CD4-positive, alpha-beta T cell treated with Interleukin-1 beta for 1 hour (primary cell): ENCODE measurements at regions not wholly inside any gene's neighbourhood (a gene's known extent, or its start where the extent isn't known, plus 50 kb on each side); places are given as distances from the start of the nearest gene placed in this dataset.
"Not testable (repeated sequence)": the region's sequence is repeated elsewhere in the genome, so short reads cannot be mapped to it uniquely, and the experiment has no call there.

Source experiments
- DNase-seq, 2 donors: peaks; one replicate each; pipeline ENCODE4 v3.0.0-alpha.2; 2020 to 2022

- DNase-seq: no peak
These were observed 988.0 kb upstream of the EPHA6 start for GRCh38 chr3:95826419-95826818.

GRCh38 chr3:95832146-95832545, 982.2 kb upstream of the EPHA6 start:
- DNase-seq: no peak

DNA sequence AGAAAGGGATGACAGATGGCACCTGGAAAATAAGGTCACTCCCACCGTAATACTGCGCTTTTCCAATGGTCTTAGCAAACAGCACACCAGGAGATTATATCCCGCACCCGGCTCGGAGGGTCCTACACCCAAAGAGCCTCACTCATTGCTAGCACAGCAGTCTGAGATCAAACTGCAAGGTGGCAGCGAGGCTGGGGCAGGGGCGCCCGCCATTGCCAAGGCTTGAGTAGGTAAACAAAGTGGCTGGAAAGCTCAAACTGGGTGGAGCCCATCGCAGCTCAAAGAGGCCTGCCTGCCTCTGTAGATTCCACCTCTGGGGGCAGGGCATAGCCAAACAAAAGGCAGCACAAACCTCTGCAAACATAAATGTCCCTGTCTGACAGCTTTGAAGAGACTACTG, 953.8 kb upstream of the EPHA6 start:
- not testable (repeated sequence) for DNase-seq

GRCh38 chr3:95883801-95884200, 930.6 kb upstream of the EPHA6 start:
- no peak for DNase-seq

DNA sequence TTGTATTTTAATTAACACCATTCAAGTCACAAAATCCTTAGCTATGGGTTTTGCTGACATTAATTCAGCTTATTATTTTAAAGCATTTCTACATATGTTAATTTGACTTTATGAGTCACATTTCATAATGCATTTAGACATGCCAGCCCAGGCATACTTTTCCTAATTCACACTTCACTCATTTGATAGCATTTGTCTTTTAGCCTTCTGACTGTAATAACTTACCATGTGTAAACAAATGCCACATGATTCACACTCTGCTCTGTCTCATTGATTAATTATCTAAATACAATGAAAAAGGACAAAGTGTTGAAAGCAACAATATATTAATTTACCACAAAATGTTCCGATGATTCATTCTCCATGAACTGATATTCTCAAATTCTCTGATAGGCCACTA, 927.8 kb upstream of the EPHA6 start:
- no peak for DNase-seq

DNA sequence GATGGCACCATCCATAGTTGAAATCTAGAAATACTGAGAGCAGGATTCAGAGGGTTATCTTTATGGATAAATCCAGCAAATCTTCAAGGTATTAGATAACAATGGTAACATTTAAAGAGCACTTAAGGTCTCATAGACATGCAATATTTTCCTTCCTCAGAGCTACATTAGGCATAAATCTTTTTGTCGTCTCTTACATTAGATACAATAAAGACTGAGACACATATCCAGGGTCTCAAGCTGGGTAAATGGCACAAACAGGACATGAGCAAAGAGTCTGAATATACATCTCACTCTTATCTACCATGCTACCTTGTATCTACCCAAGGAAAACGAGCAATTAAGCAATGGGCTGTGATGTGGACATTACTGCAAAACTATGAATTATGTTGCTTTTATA, 927.3 kb upstream of the EPHA6 start:
- no peak for DNase-seq

DNA sequence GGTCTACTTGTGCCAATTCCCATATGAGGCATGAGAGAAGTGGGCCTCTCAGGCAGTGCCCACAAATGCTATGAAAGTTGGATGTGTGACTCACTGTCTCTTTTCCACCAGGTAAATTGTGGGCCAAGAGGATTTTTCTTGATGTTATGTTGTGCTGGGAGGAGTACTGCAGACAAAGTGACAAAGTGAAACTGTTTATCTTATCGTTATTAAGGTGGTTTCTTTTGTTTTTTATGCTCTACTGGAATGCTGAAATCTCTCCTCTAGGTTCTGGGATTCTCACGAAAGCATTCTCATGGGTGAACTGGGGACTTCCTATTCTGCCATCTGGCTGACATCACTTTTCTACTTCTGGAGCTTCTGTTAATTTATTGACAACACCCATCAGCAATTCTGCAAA, 919.6 kb upstream of the EPHA6 start:
- DNase-seq: no peak

GRCh38 chr3:95899494-95899893, 914.9 kb upstream of the EPHA6 start:
- no peak for DNase-seq

DNA sequence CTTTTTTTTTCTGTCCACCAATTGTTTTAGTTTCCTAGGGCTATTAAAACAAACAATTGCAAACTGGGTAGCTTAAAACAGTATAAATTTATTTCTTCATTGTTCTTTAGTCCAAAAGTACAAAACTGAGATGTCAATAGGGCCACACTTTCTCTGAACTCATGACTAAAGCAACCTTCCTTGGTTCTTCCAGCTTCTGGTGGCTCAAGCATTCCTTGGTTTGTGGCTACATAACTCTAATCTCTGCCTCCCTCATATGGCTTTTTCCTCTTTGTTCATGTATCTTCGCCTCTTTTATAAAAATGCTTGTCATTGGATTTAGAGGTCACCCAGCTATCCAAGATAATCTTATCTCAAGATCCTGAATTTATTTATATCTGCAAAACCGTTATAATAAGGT, 914.5 kb upstream of the EPHA6 start:
- no peak for DNase-seq

GRCh38 chr3:95901948-95902347, 912.4 kb upstream of the EPHA6 start:
- DNase-seq: no peak

GRCh38 chr3:95905182-95905581, 909.2 kb upstream of the EPHA6 start:
- no peak for DNase-seq

- no peak for DNase-seq
These were observed 902.6 kb upstream of the EPHA6 start for GRCh38 chr3:95911767-95912166.

DNA sequence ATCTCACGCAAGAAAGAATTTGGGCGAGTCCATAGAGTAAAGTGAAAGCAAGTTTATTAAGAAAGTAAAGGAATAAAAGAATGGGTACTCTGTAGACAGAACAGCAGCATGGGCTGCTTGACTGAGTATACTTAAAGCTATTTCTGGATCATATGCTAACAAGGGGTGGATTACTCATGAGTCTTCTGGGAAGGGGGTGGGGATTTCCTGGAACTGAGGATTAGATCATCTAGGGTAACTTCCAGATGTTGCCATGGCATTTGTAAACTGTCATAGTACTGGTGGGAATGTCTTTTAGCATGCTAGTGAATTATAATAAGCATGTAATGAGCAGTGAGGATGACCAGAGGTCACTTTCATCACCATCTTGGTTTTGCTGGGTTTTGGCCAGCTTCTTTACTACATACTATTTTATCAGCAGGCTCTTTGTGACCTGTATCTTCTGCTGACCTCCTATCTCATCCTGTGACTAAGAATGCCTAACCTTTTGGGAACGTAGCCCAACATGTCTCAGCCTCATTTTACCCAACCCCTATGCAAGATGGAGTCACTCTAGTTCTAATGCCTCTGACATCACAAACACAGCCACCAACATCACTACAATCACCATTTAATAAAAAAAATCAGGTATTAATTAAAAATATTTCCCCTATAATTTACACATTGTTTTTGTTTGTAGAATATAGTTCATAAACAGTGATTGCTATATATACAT, 890.7 kb upstream of the EPHA6 start:
- no peak for DNase-seq

DNA sequence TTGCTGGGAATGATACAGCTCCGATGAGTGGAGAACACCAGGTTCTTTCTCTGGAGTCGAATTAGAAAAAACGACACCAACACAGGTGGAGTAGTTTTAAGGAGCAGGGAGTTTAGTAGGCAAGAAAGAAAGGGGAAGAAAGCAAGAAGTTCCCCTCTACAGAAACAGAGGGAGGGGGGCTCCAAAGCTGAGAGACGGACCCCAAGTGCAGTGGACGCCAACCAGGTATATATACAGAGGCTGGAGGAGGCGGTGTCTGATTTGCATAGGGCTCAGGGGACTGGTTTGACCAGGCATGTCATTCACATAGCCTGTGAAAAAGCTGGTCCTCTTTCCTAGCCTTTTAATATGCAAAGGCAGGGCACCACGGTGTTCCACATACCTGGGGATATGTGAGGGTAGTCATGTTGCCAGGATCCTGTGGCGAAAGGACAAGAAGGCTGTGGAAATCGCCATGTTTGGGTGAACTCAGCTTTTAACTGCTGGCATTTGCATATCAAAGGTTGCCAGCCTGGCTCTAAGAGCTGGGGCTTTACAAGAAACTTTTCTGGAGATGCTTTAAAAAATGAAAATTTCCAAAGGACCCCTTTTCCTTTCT, 887.4 kb upstream of the EPHA6 start:
- no peak for DNase-seq

DNA sequence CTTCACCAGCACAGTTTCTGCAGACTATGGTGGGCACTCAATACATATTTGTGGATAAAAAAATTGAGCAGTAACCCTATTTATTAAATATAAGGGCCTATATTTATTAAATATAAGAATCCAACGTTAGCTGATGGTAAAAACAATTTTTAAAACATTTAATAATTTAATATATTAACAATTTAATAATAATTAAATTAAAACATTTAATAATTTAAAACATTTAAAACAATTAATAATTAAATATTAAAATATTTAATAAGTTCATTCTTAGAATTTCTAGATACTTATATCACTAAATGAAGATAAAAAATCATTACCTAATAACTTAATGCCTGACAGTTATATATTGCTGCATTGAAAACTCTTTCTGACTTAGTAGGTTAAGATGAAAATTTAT, 880.2 kb upstream of the EPHA6 start:
- DNase-seq: no peak

- DNase-seq: no peak
These were observed 875.1 kb upstream of the EPHA6 start for GRCh38 chr3:95939235-95939809.

DNA sequence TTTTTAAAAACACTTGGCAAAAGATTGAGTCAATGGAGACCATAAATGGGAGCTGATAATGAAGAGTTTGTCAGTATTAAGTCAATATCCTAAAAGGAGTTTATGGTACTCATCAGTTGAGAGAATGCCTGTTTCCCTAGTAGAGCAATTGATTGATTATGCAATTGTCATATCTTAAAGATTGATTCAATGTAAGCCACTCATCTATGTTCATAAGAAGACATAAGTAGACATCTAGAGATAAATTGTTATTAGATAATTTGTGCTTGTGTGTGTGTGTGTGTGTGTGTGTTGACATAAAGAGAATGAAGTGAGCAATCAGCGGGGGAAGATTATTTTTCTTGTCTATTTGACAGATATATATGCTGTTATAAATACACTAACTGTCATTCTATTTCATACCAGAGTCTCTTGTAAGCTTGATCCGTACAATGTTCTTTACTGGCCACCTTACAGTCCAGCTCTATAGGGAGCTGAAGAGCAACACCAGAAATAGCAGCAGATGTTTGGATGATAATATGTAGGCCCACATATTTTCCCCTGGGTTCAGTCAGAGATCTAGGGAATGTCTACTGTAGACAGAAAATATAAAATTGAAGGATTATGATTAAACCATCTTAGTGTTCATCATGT, 848.6 kb upstream of the EPHA6 start:
- DNase-seq: no peak

DNA sequence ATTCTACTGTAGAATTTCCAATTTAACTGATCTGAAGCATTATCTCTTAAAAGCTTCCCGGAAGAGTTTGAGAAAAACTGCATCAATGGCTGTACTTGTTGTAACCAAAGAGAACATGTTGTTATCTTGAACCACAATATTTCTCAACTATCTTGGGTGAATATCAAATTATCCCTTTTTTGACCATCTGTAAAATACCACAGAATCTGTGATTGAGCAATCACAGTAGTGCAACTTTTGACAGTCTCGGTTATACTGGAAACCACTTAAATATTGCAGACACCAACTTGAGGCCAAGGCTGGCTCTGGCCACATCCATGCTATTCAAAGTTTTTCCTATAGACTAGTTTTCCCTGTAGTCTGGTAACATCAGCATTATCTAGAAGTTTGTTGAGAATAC, 842.8 kb upstream of the EPHA6 start:
- DNase-seq: no peak

- no peak for DNase-seq
These were observed 820.1 kb upstream of the EPHA6 start for GRCh38 chr3:95994338-95994737.

GRCh38 chr3:96000966-96001365, 813.4 kb upstream of the EPHA6 start:
- no peak for DNase-seq

GRCh38 chr3:96007650-96008195, 806.7 kb upstream of the EPHA6 start:
- no peak for DNase-seq

- no peak for DNase-seq
These were observed 801.5 kb upstream of the EPHA6 start for GRCh38 chr3:96012939-96013338.

DNA sequence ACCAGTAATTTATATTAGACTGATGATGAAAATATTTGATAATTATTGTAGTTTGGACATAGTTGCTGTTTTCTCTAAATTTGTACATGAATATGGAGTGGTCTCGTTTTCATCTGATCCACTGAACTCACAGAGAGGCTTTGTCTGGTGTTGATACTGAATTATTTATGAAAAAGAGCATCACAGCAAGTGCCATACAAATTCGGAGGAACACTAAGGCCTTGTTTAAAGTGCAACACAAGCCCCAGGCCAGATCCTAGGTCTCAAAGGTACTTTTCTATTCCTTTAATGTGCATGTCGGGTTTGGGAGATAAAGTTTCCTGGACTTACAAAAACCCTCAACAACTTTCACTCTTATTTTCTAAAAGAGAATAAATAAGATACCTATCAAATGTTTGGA, 796.8 kb upstream of the EPHA6 start:
- DNase-seq: no peak

DNA sequence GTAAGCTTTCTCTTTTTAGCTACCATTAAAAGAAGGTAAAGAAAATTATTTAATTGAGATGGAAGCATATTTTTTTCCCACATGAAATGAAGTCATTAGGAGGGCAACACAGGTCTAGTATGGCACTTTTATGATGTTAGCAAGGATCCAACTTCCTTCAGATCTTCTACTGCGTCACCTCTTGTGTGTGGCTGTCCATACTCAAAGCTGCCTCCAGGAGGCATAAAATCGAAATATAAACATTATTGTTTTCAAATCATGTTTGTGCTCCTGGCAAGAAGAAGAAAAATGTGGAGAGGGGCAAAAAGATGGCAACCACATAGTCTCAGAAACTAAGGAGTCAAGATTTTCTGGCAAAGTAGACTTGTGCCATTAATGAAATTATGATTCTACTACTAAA, 791.7 kb upstream of the EPHA6 start:
- DNase-seq: no peak
